ENCODE measurements at regions not wholly inside any gene's neighbourhood (a gene's known extent, or its start where the extent isn't known, plus 50 kb on each side); places are given as distances from the start of the nearest gene placed in this dataset.
A peak's percentile ranks its signal among the peaks of the same experiment; 100 is the strongest.

DNA sequence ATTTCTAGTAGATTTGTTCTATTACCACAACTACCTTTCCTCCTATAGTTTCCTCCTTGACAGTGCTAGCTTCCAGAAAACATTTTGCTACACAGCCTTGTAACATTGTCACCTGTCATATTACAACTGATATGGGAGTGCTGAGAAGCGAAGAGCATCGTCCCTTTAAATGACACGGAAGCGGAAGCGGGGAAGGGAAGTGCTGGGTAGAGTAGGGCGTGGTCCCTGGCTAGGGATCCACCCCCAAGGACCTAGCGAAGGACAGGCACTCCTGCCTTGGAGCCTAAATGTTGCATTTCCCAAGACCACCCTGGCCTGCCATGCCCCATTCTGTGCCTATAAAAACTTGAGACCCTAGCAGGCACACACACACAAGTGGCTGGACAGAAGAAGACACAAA lies 57.4 kb upstream of the RANBP6 start:
- TF ChIP-seq, protein P1, sequence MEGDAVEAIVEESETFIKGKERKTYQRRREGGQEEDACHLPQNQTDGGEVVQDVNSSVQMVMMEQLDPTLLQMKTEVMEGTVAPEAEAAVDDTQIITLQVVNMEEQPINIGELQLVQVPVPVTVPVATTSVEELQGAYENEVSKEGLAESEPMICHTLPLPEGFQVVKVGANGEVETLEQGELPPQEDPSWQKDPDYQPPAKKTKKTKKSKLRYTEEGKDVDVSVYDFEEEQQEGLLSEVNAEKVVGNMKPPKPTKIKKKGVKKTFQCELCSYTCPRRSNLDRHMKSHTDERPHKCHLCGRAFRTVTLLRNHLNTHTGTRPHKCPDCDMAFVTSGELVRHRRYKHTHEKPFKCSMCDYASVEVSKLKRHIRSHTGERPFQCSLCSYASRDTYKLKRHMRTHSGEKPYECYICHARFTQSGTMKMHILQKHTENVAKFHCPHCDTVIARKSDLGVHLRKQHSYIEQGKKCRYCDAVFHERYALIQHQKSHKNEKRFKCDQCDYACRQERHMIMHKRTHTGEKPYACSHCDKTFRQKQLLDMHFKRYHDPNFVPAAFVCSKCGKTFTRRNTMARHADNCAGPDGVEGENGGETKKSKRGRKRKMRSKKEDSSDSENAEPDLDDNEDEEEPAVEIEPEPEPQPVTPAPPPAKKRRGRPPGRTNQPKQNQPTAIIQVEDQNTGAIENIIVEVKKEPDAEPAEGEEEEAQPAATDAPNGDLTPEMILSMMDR (IDR thresholded peaks at IDR 0.05), result no peak
- ATAC-seq (no peak), DNase-seq (no peak)
- ChIA-PET POLR2A (no interaction called here), CTCF (no interaction called here)
- Mint-ChIP-seq H3K4me3 (no peak overlapping the region), H3K36me3 (ENCODE audit: low read depth) (no peaks in the 10 kb centered on the region), H3K9me3 (peaks cover 4% of the 10 kb centered on the region), H3K27ac (no peak overlapping the region), H3K27me3 (peaks cover 3% of the 10 kb centered on the region), H3K4me1 (ENCODE audit: low read depth) (peaks cover 9% of the 10 kb centered on the region)
- intact Hi-C loops (cut with micrococcal nuclease), result no loop called here

DNA sequence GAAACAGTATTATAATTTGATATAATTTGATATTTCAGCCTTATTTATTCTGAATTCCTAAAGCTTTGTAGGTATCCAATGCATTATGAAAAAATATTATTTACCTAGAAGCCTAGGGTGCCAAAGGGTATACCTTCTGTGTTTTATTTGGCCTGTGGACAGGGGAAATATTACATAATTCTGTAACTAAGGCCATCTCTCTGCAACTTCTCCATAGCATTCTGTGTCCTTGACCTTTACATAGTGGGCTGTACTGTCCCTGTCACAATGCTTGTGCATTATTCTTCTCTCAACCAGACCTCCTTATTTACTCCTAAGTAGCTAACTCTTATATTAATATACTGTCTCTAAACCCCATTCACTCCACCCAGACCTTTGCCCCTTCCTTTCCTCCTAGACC lies 57.0 kb upstream of the RANBP6 start:
- TF ChIP-seq, protein P1 (IDR thresholded peaks at IDR 0.05), result no peak
- Mint-ChIP-seq H3K4me3 (no peak overlapping the region), H3K4me1 (ENCODE audit: low read depth) (peaks cover 9% of the 10 kb centered on the region), H3K27me3 (peaks cover 3% of the 10 kb centered on the region), H3K36me3 (ENCODE audit: low read depth) (no peaks in the 10 kb centered on the region), H3K9me3 (peaks cover 6% of the 10 kb centered on the region), H3K27ac (no peak overlapping the region)
- ATAC-seq (no peak), DNase-seq (no peak)
- ChIA-PET POLR2A (no interaction called here), CTCF (interaction anchor here (2.7 kb wide), 1 partner anchor 18 kb away, joined by 13 read pairs; no protein-coding TSS in a partner anchor)
- intact Hi-C loops (cut with micrococcal nuclease), result no loop called here

DNA sequence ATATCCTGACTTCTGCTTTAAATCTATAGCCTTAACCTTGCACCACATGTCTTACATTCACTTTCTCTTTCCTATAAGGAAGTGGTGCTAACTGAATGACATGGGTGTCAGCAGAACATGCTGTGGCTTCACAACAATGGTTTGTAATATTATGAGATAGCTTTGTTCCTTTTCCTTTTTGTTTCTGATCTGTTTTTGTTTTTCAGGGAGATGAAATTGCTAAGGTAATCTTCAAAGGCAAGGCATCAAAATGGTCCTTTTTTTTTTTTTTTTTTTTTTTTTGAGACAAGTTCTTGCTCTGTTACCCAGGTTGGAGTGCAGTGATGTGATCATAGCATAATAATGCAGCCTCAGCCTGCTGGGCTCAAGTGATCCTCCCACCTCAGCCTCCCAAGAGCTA lies 53.6 kb upstream of the RANBP6 start:
- ChIA-PET CTCF (interaction anchor here (1.9 to 2.2 kb wide), 2 partner anchors 45 to 183 kb away, joined by 6 to 10 read pairs; no protein-coding TSS in a partner anchor), POLR2A (no interaction called here)
- Mint-ChIP-seq H3K9me3 (peaks cover 6% of the 10 kb centered on the region), H3K27me3 (no peaks in the 10 kb centered on the region), H3K4me1 (ENCODE audit: low read depth) (peaks cover 9% of the 10 kb centered on the region), H3K4me3 (peak overlapping the region; percentile 45), H3K36me3 (ENCODE audit: low read depth) (no peaks in the 10 kb centered on the region), H3K27ac (peak overlapping the region; percentile 86)
- intact Hi-C loops (cut with micrococcal nuclease), result no loop called here
- ATAC-seq (peak; percentile 98), DNase-seq (peak; percentile 28)
- TF ChIP-seq, protein P1 (IDR thresholded peaks at IDR 0.05), result no peak

DNA sequence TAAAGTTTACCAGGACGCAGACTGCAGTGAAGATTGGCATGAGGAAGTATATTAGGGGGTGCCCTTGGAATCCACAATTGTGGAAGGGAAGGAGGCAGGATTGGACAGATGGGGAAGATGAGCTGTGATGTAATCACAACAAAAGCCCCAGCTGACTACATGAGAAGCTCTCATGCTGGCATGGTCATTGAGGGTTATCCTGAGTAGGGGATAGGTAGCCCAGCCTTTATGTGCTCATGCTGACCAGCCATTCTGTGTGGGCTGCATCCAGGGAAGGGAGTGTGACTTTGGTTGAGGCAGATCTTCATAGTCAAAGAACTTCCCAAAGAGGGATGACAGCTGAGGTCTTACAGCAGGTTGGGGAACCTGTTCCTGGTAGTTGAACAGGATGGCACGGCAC lies 52.0 kb upstream of the RANBP6 start:
- Mint-ChIP-seq H3K36me3 (ENCODE audit: low read depth) (no peaks in the 10 kb centered on the region), H3K27ac (no peak overlapping the region), H3K9me3 (peaks cover 6% of the 10 kb centered on the region), H3K27me3 (no peaks in the 10 kb centered on the region), H3K4me1 (ENCODE audit: low read depth) (peaks cover 9% of the 10 kb centered on the region), H3K4me3 (no peak overlapping the region)
- intact Hi-C loops (cut with micrococcal nuclease), result no loop called here
- POLR2A ChIA-PET, result no interaction called here
- DNase-seq (no peak), ATAC-seq (no peak)
- TF ChIP-seq, protein P1 (IDR thresholded peaks at IDR 0.05), result no peak
- CTCF ChIA-PET, result interaction anchor here (1.0 to 2.2 kb wide), 4 partner anchors 13 to 235 kb away, joined by 4 to 10 read pairs (median 5); partner anchors contain the start of gene ERMP1
